Erythroblast (primary cell): ENCODE measurements at regions not wholly inside any gene's neighbourhood (a gene's known extent, or its start where the extent isn't known, plus 50 kb on each side); places are given as distances from the start of the nearest gene placed in this dataset.

Experiments
- GATA1 ChIP-seq: IDR thresholded peaks from 2 replicates; pipeline ENCODE4 v1.6.1; 2011; ENCODE audit warnings: low read depth, mild to moderate bottlenecking, control low read depth, low read length, moderate library complexity
- POLR2A ChIP-seq: IDR thresholded peaks from 2 replicates; pipeline ENCODE4 v1.6.1; 2011; ENCODE audit warnings: mild to moderate bottlenecking, low read length

GRCh38 chr2:128374001-128374710, 55.5 kb upstream of the HS6ST1 start:
- TF ChIP-seq POLR2A (no peak), GATA1 (no peak)
